ENCODE measurements at regions not wholly inside any gene's neighbourhood (a gene's known extent, or its start where the extent isn't known, plus 50 kb on each side); places are given as distances from the start of the nearest gene placed in this dataset.

DNA sequence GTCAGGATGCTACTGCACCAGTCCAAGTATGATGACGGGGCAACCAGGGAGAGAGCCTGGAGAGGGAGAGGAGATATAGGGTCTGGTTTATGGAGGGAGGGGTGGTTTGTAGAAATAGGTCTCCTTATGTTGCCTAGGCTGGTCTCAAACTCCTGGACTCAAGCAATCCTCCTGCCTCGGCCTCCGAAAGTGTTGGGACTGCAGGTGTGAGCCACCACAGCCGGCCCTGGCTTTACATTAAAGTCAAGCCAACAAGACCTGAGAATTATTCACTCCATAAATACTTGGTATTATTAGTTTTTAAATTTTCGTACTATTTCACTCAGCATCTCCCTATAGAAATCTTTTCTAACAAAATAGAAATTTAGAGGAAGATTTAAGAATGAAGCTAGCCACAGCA lies 86.8 kb downstream of the MATN1 start:
- TF ChIP-seq, protein P1, sequence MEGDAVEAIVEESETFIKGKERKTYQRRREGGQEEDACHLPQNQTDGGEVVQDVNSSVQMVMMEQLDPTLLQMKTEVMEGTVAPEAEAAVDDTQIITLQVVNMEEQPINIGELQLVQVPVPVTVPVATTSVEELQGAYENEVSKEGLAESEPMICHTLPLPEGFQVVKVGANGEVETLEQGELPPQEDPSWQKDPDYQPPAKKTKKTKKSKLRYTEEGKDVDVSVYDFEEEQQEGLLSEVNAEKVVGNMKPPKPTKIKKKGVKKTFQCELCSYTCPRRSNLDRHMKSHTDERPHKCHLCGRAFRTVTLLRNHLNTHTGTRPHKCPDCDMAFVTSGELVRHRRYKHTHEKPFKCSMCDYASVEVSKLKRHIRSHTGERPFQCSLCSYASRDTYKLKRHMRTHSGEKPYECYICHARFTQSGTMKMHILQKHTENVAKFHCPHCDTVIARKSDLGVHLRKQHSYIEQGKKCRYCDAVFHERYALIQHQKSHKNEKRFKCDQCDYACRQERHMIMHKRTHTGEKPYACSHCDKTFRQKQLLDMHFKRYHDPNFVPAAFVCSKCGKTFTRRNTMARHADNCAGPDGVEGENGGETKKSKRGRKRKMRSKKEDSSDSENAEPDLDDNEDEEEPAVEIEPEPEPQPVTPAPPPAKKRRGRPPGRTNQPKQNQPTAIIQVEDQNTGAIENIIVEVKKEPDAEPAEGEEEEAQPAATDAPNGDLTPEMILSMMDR (IDR thresholded peaks at IDR 0.05) = no peak
- no peak for TF ChIP-seq POLR2A (IDR thresholded peaks at IDR 0.05)
- no peak for TF ChIP-seq POLR2AphosphoS5 (IDR thresholded peaks at IDR 0.05)

Measured in upper lobe of left lung (tissue), 4 donors.